ENCODE measurements at regions not wholly inside any gene's neighbourhood (a gene's known extent, or its start where the extent isn't known, plus 50 kb on each side); places are given as distances from the start of the nearest gene placed in this dataset.

- Histone ChIP-seq H3K9me3 (ENCODE audit: control insufficient read depth, insufficient read depth, low read depth, low read length) (no peaks in the 10 kb centered on the region), H3K4me1 (ENCODE audit: control insufficient read depth, extremely low read depth, insufficient read depth, low read length) (no peaks in the 10 kb centered on the region), H3K27me3 (ENCODE audit: control insufficient read depth, insufficient read depth, low read length) (no peaks in the 10 kb centered on the region), H3K27ac (ENCODE audit: insufficient read depth, low read length) (no peak overlapping the region), H2AFZ (ENCODE audit: low read length) (no peak overlapping the region), H3K9ac (ENCODE audit: insufficient read depth, low read length) (no peak overlapping the region), H3K4me2 (ENCODE audit: extremely low read depth, insufficient read depth, low read length) (no peak overlapping the region), H4K20me1 (ENCODE audit: control insufficient read depth, extremely low read depth, insufficient read depth, low read length) (no peaks in the 10 kb centered on the region), H3K79me2 (ENCODE audit: control insufficient read depth, insufficient read depth, low read length) (no peaks in the 10 kb centered on the region), H3K4me3 (replicated peaks in 1 of 4; ENCODE audit: control extremely low read depth in 1 of 4, insufficient read depth in 1 of 4, low read depth in 3 of 4, low read length in 4 of 4) (no peak overlapping the region), H3K36me3 (ENCODE audit: control insufficient read depth, insufficient read depth, low read length) (no peaks in the 10 kb centered on the region)
- no peak for DNase-seq (ENCODE audit: low read depth in 2 of 2)
- TF ChIP-seq CTCF (conservative IDR thresholded peaks at IDR 0.05 in 1 of 2, IDR thresholded peaks at IDR 0.05 in 1 of 2; ENCODE audit: low read depth in 1 of 2, low read length in 2 of 2) (no peak), EZH2 (IDR thresholded peaks at IDR 0.05; ENCODE audit: low read length, missing control alignments) (no peak)
These were observed 165.8 kb upstream of the CNOT2 start for GRCh38 chr12:70077441-70077840.

GRCh38 chr12:70078161-70078560, 165.1 kb upstream of the CNOT2 start:
- no peak overlapping the region for H3K27ac ChIP-seq (ENCODE audit: insufficient read depth, low read length)

GRCh38 chr12:70080566-70080965, 162.7 kb upstream of the CNOT2 start:
- no peaks in the 10 kb centered on the region for H3K36me3 ChIP-seq (ENCODE audit: control insufficient read depth, insufficient read depth, low read length)
- no peaks in the 10 kb centered on the region for H3K27me3 ChIP-seq (ENCODE audit: control insufficient read depth, insufficient read depth, low read length)
- H3K4me1 ChIP-seq (ENCODE audit: control insufficient read depth, extremely low read depth, insufficient read depth, low read length), result no peaks in the 10 kb centered on the region
- H3K9ac ChIP-seq (ENCODE audit: insufficient read depth, low read length), result no peak overlapping the region
- no peak overlapping the region for H3K4me3 ChIP-seq (replicated peaks in 1 of 4; ENCODE audit: control extremely low read depth in 1 of 4, insufficient read depth in 1 of 4, low read depth in 3 of 4, low read length in 4 of 4)
- no peak for DNase-seq (ENCODE audit: low read depth in 2 of 2)
- no peak overlapping the region for H2AFZ ChIP-seq (ENCODE audit: low read length)
- H3K79me2 ChIP-seq (ENCODE audit: control insufficient read depth, insufficient read depth, low read length), result no peaks in the 10 kb centered on the region
- no peak overlapping the region for H3K27ac ChIP-seq (ENCODE audit: insufficient read depth, low read length)
- H3K9me3 ChIP-seq (ENCODE audit: control insufficient read depth, insufficient read depth, low read depth, low read length), result no peaks in the 10 kb centered on the region
- H3K4me2 ChIP-seq (ENCODE audit: extremely low read depth, insufficient read depth, low read length), result no peak overlapping the region
- no peaks in the 10 kb centered on the region for H4K20me1 ChIP-seq (ENCODE audit: control insufficient read depth, extremely low read depth, insufficient read depth, low read length)
- TF ChIP-seq EZH2 (IDR thresholded peaks at IDR 0.05; ENCODE audit: low read length, missing control alignments) (no peak), CTCF (conservative IDR thresholded peaks at IDR 0.05 in 1 of 2, IDR thresholded peaks at IDR 0.05 in 1 of 2; ENCODE audit: low read depth in 1 of 2, low read length in 2 of 2) (no peak)

More at GRCh38 chr12:70078161-70078560, 165.1 kb upstream of the CNOT2 start:
- no peaks in the 10 kb centered on the region for H3K79me2 ChIP-seq (ENCODE audit: control insufficient read depth, insufficient read depth, low read length)
- no peak for DNase-seq (ENCODE audit: low read depth in 2 of 2)
- no peaks in the 10 kb centered on the region for H3K27me3 ChIP-seq (ENCODE audit: control insufficient read depth, insufficient read depth, low read length)
- no peak overlapping the region for H2AFZ ChIP-seq (ENCODE audit: low read length)
- H4K20me1 ChIP-seq (ENCODE audit: control insufficient read depth, extremely low read depth, insufficient read depth, low read length), result no peaks in the 10 kb centered on the region
- no peak overlapping the region for H3K4me3 ChIP-seq (replicated peaks in 1 of 4; ENCODE audit: control extremely low read depth in 1 of 4, insufficient read depth in 1 of 4, low read depth in 3 of 4, low read length in 4 of 4)
- H3K4me1 ChIP-seq (ENCODE audit: control insufficient read depth, extremely low read depth, insufficient read depth, low read length), result no peaks in the 10 kb centered on the region
- no peak overlapping the region for H3K9ac ChIP-seq (ENCODE audit: insufficient read depth, low read length)
- no peaks in the 10 kb centered on the region for H3K9me3 ChIP-seq (ENCODE audit: control insufficient read depth, insufficient read depth, low read depth, low read length)
- no peak for TF ChIP-seq EZH2 (IDR thresholded peaks at IDR 0.05; ENCODE audit: low read length, missing control alignments)
- no peaks in the 10 kb centered on the region for H3K36me3 ChIP-seq (ENCODE audit: control insufficient read depth, insufficient read depth, low read length)
- H3K4me2 ChIP-seq (ENCODE audit: extremely low read depth, insufficient read depth, low read length), result no peak overlapping the region

Data from fibroblast of lung (primary cell).